Chondrocyte (in vitro differentiated cells): ENCODE measurements at regions not wholly inside any gene's neighbourhood (a gene's known extent, or its start where the extent isn't known, plus 50 kb on each side); places are given as distances from the start of the nearest gene placed in this dataset.

ENCODE experiments used
- DNase-seq: peaks from one replicate; pipeline ENCODE4 v3.0.0; 2021; ENCODE audit warnings: mixed read lengths, low spot score
- H3K27ac Mint-ChIP-seq: one replicate; pipeline ENCODE4 v1.8.0; 2021; ENCODE audit warnings: mild to moderate bottlenecking, moderate library complexity, mixed read lengths; ENCODE audit not compliant: unreplicated experiment
- H3K27me3 Mint-ChIP-seq: 2 replicates; pipeline ENCODE4 v1.8.0; 2021; ENCODE audit warnings: low read depth, mixed read lengths
- H3K36me3 Mint-ChIP-seq: 2 replicates; pipeline ENCODE4 v1.8.0; 2021; ENCODE audit warnings: low read depth, mixed read lengths
- H3K4me1 Mint-ChIP-seq: 2 replicates; pipeline ENCODE4 v1.8.0; 2021; ENCODE audit warnings: low read depth, mild to moderate bottlenecking, mixed read lengths
- H3K4me3 Mint-ChIP-seq: one replicate; pipeline ENCODE4 v1.8.0; 2021; ENCODE audit warnings: mild to moderate bottlenecking, moderate library complexity, mixed read lengths; ENCODE audit not compliant: unreplicated experiment
- H3K9me3 Mint-ChIP-seq: 2 replicates; pipeline ENCODE4 v1.8.0; 2021; ENCODE audit warnings: low read depth, mixed read lengths
- CTCF ChIP-seq: fragments of 200-600 bp; sonication (generic); IDR thresholded peaks from 2 replicates; pipeline ENCODE4 v1.5.0; 2021; ENCODE audit warnings: antibody characterized with exemption, mild to moderate bottlenecking, moderate library complexity

- no peak overlapping the region for H3K27ac Mint-ChIP-seq
- H3K36me3 Mint-ChIP-seq, result no peaks in the 10 kb centered on the region
- TF ChIP-seq CTCF, result no peak
- H3K4me3 Mint-ChIP-seq, result no peak overlapping the region
- no peaks in the 10 kb centered on the region for H3K4me1 Mint-ChIP-seq
- no peaks in the 10 kb centered on the region for H3K9me3 Mint-ChIP-seq
- DNase-seq, result no peak
- peaks cover 7% of the 10 kb centered on the region for H3K27me3 Mint-ChIP-seq
Observed at GRCh38 chr11:82546661-82547557, 186.8 kb downstream of the FAM181B start.

- no peaks in the 10 kb centered on the region for H3K36me3 Mint-ChIP-seq
- H3K4me1 Mint-ChIP-seq, result no peaks in the 10 kb centered on the region
- DNase-seq, result no peak
- H3K27ac Mint-ChIP-seq, result no peak overlapping the region
- TF ChIP-seq CTCF, result no peak
- no peak overlapping the region for H3K4me3 Mint-ChIP-seq
- no peaks in the 10 kb centered on the region for H3K9me3 Mint-ChIP-seq
- H3K27me3 Mint-ChIP-seq, result peaks cover 3% of the 10 kb centered on the region
Observed at GRCh38 chr11:82539669-82540068, 194.0 kb downstream of the FAM181B start.

- no peaks in the 10 kb centered on the region for H3K36me3 Mint-ChIP-seq
- peaks cover 3% of the 10 kb centered on the region for H3K27me3 Mint-ChIP-seq
- no peaks in the 10 kb centered on the region for H3K4me1 Mint-ChIP-seq
- no peak for DNase-seq
- TF ChIP-seq CTCF, result no peak
- no peaks in the 10 kb centered on the region for H3K9me3 Mint-ChIP-seq
- H3K4me3 Mint-ChIP-seq, result no peak overlapping the region
- H3K27ac Mint-ChIP-seq, result no peak overlapping the region
Observed at GRCh38 chr11:82536706-82537105, 197.0 kb downstream of the FAM181B start.

GRCh38 chr11:82533628-82534327 lies 199.9 kb downstream of the FAM181B start:
- DNase-seq, result no peak
- no peaks in the 10 kb centered on the region for H3K9me3 Mint-ChIP-seq
- no peak for TF ChIP-seq CTCF
- H3K36me3 Mint-ChIP-seq, result no peaks in the 10 kb centered on the region
- no peaks in the 10 kb centered on the region for H3K4me1 Mint-ChIP-seq
- peaks cover 3% of the 10 kb centered on the region for H3K27me3 Mint-ChIP-seq
- H3K4me3 Mint-ChIP-seq, result no peak overlapping the region
- no peak overlapping the region for H3K27ac Mint-ChIP-seq

- no peaks in the 10 kb centered on the region for H3K4me1 Mint-ChIP-seq
- DNase-seq, result no peak
- H3K9me3 Mint-ChIP-seq, result no peaks in the 10 kb centered on the region
- TF ChIP-seq CTCF, result no peak
- H3K27ac Mint-ChIP-seq, result no peak overlapping the region
- no peaks in the 10 kb centered on the region for H3K36me3 Mint-ChIP-seq
- no peak overlapping the region for H3K4me3 Mint-ChIP-seq
- H3K27me3 Mint-ChIP-seq, result peaks cover 14% of the 10 kb centered on the region
Observed at GRCh38 chr11:82529936-82530335, 203.7 kb downstream of the FAM181B start.
